ENCODE measurements at regions not wholly inside any gene's neighbourhood (a gene's known extent, or its start where the extent isn't known, plus 50 kb on each side); places are given as distances from the start of the nearest gene placed in this dataset.

- Histone ChIP-seq H4K20me1 (ENCODE audit: insufficient read depth, low read length) (no peaks in the 10 kb centered on the region), H3K9ac (ENCODE audit: insufficient read depth, low read depth, low read length) (no peak overlapping the region), H3K79me2 (ENCODE audit: insufficient read depth, low read length) (no peaks in the 10 kb centered on the region), H3K9me3 (ENCODE audit: low read length) (no peaks in the 10 kb centered on the region), H3K27me3 (ENCODE audit: control insufficient read depth in 1 of 2, insufficient read depth in 2 of 2, low read length in 2 of 2) (peaks cover 3 to 67% of the 10 kb centered on the region in 2 experiments; a peak in 2 of 5 replicates), H3K36me3 (replicated peaks in 1 of 2; ENCODE audit: control insufficient read depth in 1 of 2, insufficient read depth in 2 of 2, low read length in 2 of 2) (no peaks in the 10 kb centered on the region), H3K4me2 (ENCODE audit: low read depth, low read length) (no peak overlapping the region), H3K27ac (ENCODE audit: extremely low read length, insufficient read depth, low read length) (no peak overlapping the region), H3K4me3 (replicated peaks in 1 of 3; ENCODE audit: insufficient read depth in 1 of 3, low read depth in 2 of 3, low read length in 3 of 3) (no peak overlapping the region), H2AFZ (ENCODE audit: low read length) (no peak overlapping the region), H3K4me1 (ENCODE audit: insufficient read depth, low read length) (no peaks in the 10 kb centered on the region)
- ChIA-PET CTCF (ENCODE audit: low intra/inter-chr PET ratio, low total read pairs) (no interaction called here), POLR2A (no interaction called here)
- ATAC-seq (no peak), FAIRE-seq (no peak), DNase-seq (ENCODE audit: low spot score) (no peak)
- intact Hi-C loops (cut with micrococcal nuclease; ENCODE audit: unreplicated experiment) (no loop called here), in situ Hi-C loops (cut with HindIII; ENCODE audit: extremely low pct_ligation_motif_present, low pct_unique_long_range_greater_than_20kb) (no loop called here)
- no TSS peak for BruUV-seq (replicated peaks)
- TF ChIP-seq ZNF264 (CRISPR knock-in tag; IDR thresholded peaks at IDR 0.05) = no peak
- TF ChIP-seq MEF2D (CRISPR knock-in tag; IDR thresholded peaks at IDR 0.05) = no peak
- no peak for TF ChIP-seq CEBPG (CRISPR knock-in tag; IDR thresholded peaks at IDR 0.05)
- no peak for TF ChIP-seq TFAP4 (IDR thresholded peaks at IDR 0.05; ENCODE audit: borderline replicate concordance, low read depth)
- TF ChIP-seq LRRFIP1 (CRISPR knock-in tag; conservative IDR thresholded peaks at IDR 0.05) = no peak
- no peak for TF ChIP-seq ARHGAP35 (CRISPR knock-in tag; IDR thresholded peaks at IDR 0.05; ENCODE audit: borderline replicate concordance)
- no peak for TF ChIP-seq ZNF724P (CRISPR knock-in tag; IDR thresholded peaks at IDR 0.05; ENCODE audit: borderline replicate concordance)
- no peak for TF ChIP-seq ZNF670 (CRISPR knock-in tag; IDR thresholded peaks at IDR 0.05; ENCODE audit: borderline replicate concordance)
- TF ChIP-seq ZNF230 (CRISPR knock-in tag; IDR thresholded peaks at IDR 0.05) = no peak
- no peak for TF ChIP-seq ZFYVE20 (CRISPR knock-in tag; IDR thresholded peaks at IDR 0.05; ENCODE audit: borderline replicate concordance, low read depth)
- TF ChIP-seq ZNF557 (CRISPR knock-in tag; IDR thresholded peaks at IDR 0.05) = no peak
- TF ChIP-seq ZNF207 (IDR thresholded peaks at IDR 0.05; ENCODE audit: borderline replicate concordance) = no peak
- TF ChIP-seq ZFP37 (CRISPR knock-in tag; IDR thresholded peaks at IDR 0.05; ENCODE audit: borderline replicate concordance) = no peak
- WGBS (ENCODE audit: low lambda C conversion rate) = 4% methylated on average over 5 of the region's 5 CpGs
These were observed 208.3 kb upstream of the SHH start for GRCh38 chr7:156020566-156020965.

Data from HepG2 (cell line).